Central memory CD8-positive, alpha-beta T cell (primary cell): ENCODE measurements at regions not wholly inside any gene's neighbourhood (a gene's known extent, or its start where the extent isn't known, plus 50 kb on each side); places are given as distances from the start of the nearest gene placed in this dataset.

Experiments used
- ATAC-seq: fragments of 150-1000 bp; cut with Tn5 transposase; replicated peaks from 2 replicates; pipeline ENCODE4 v1.10.0; 2022; ENCODE audit warnings: mild to moderate bottlenecking, moderate FRiP score, moderate number of reproducible peaks; ENCODE audit not compliant: poor library complexity, severe bottlenecking; ENCODE audit errors: extremely low read depth
- DNase-seq, 2 donors: peaks; one replicate each; pipeline ENCODE4 v3.0.0; 2021; ENCODE audit warnings: low spot score in 2 of 2
- H3K27ac Mint-ChIP-seq: one replicate; pipeline ENCODE4 v1.8.0; 2022; ENCODE audit warnings: low read depth, mild to moderate bottlenecking, moderate library complexity, mixed read lengths
- H3K27me3 Mint-ChIP-seq: one replicate; pipeline ENCODE4 v1.8.0; 2022; ENCODE audit warnings: mixed read lengths
- H3K36me3 Mint-ChIP-seq: one replicate; pipeline ENCODE4 v1.8.0; 2022; ENCODE audit warnings: mild to moderate bottlenecking, moderate library complexity, mixed read lengths; ENCODE audit not compliant: insufficient read depth
- H3K4me1 Mint-ChIP-seq: one replicate; pipeline ENCODE4 v1.8.0; 2022; ENCODE audit warnings: mixed read lengths
- H3K4me3 Mint-ChIP-seq: one replicate; pipeline ENCODE4 v1.8.0; 2022; ENCODE audit warnings: mild to moderate bottlenecking, moderate library complexity, mixed read lengths
- H3K9me3 Mint-ChIP-seq: one replicate; pipeline ENCODE4 v1.8.0; 2022; ENCODE audit warnings: mixed read lengths

- no peak for DNase-seq
- H3K9me3 Mint-ChIP-seq, result no peaks in the 10 kb centered on the region
- no peak overlapping the region for H3K27ac Mint-ChIP-seq
- H3K27me3 Mint-ChIP-seq, result no peaks in the 10 kb centered on the region
- no peaks in the 10 kb centered on the region for H3K36me3 Mint-ChIP-seq
- ATAC-seq, result no peak
- no peaks in the 10 kb centered on the region for H3K4me1 Mint-ChIP-seq
- no peak overlapping the region for H3K4me3 Mint-ChIP-seq
These were observed 1187.6 kb downstream of the BRD1 start for GRCh38 chr22:48639896-48640748.

DNA sequence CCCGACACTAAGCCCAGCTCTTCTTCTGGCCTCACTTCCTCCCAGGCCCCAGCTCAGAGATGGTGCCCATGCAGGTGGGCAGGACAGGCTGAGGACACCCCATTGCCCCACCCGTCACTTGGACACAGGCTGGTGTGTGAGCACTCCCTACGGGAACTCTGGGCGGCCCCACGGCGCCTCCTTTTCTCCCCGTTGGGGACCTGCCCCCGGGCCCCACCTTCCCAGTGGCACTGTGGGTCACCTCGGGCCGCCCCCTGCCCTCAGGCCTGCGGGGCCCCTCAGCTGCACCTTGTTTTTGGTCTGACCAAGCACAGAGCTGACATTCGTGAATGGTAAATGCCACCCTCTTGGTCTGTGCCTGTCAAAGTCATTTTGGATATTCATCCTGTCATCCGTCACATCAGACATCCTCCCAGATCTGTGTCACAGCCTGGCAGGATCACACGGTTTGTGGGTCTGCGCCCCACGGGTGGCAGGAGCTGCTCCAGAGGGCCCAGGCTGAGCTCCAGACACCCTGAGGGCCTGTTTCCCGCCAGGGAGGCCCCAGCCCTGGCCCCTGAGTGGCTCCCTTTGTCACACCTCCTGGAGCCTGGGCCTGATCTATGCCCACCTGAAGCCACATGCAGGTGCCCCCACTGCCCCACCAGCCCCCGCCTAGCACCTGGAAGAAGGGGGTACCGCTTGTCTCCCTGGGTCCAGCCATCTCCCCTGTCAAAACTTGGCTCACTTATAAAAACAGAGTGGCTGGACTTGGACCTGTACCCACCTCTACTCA is 1188.5 kb downstream of the BRD1 start:
- H3K27ac Mint-ChIP-seq, result no peak overlapping the region
- no peaks in the 10 kb centered on the region for H3K4me1 Mint-ChIP-seq
- H3K4me3 Mint-ChIP-seq, result no peak overlapping the region
- no peaks in the 10 kb centered on the region for H3K36me3 Mint-ChIP-seq
- no peak for DNase-seq
- ATAC-seq, result no peak
- H3K9me3 Mint-ChIP-seq, result no peaks in the 10 kb centered on the region
- no peaks in the 10 kb centered on the region for H3K27me3 Mint-ChIP-seq

GRCh38 chr22:48637231-48637630 is 1190.4 kb downstream of the BRD1 start:
- H3K4me1 Mint-ChIP-seq, result no peaks in the 10 kb centered on the region

DNA sequence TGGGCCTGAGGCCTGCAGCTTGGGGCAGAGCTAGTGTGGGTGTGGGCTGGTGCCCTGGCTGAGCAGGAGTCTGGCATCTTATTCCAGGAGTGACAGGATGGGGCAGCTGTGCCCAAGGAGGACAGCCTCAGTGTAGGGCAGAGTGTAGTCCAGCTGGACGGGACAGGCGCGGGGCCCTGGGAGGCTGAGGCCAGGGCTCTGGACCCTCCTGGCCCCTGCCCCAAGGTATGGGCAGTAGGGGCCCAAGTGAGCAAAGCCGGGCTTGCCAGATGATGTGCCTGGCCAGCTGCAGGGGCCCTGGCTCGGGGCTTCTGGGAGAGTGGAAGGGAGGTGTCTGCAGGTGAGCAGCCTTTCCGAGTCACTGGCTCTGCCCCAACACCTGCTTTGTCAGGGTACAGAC is 1190.9 kb downstream of the BRD1 start:
- no peaks in the 10 kb centered on the region for H3K9me3 Mint-ChIP-seq
- H3K27me3 Mint-ChIP-seq, result no peaks in the 10 kb centered on the region
- no peak for ATAC-seq

More at GRCh38 chr22:48637231-48637630, 1190.4 kb downstream of the BRD1 start:
- no peaks in the 10 kb centered on the region for H3K36me3 Mint-ChIP-seq
- H3K4me3 Mint-ChIP-seq, result no peak overlapping the region
- ATAC-seq (no peak), DNase-seq (no peak)
- H3K27me3 Mint-ChIP-seq, result no peaks in the 10 kb centered on the region
- H3K9me3 Mint-ChIP-seq, result no peaks in the 10 kb centered on the region
- H3K27ac Mint-ChIP-seq, result no peak overlapping the region

DNA sequence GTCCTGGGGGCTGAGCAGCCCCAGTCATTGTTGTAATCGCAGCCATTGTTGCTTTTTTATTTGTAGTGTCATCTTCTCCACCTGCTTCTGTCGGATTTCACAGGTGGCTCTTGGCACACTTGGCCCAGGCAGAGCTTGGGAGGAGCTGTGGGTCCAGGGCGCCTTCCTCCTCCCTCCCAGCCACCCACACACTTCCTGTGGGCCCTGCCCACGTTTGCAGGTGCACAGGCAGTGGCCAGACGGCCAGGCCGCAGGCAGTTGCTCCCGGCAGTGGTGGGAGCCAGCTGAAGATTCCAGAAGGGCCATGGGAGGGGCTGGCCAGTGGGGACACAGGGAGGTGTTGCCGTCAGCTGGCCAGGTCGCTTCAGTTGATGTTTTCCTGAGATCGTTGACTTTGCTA is 1191.9 kb downstream of the BRD1 start:
- DNase-seq (no peak), ATAC-seq (no peak)

More for the DNA sequence above, 1190.9 kb downstream of the BRD1 start:
- Mint-ChIP-seq H3K36me3 (no peaks in the 10 kb centered on the region), H3K4me3 (no peak overlapping the region), H3K27ac (no peak overlapping the region), H3K4me1 (no peaks in the 10 kb centered on the region)
- no peak for DNase-seq

DNA sequence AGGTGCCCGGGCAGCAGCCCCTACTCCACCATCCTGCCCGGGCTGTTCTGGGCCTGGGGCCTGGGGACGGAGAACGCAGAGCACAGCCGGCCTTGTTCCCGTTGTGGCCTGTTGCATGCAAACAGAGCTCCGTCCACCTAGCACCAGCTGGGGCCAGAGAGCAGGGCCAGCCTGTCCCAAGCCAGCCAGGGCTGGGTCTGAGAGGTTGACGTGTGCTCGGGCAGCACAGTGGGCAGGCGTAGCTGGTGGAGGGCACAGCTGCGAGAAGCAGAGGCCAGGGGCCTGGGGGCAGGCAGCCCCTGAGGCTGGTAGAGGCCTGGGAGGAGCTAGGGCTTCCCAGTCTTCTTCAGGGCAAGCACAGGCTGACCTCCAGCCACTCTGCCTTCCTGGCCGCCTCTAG is 1192.6 kb downstream of the BRD1 start:
- Mint-ChIP-seq H3K4me1 (no peaks in the 10 kb centered on the region), H3K36me3 (no peaks in the 10 kb centered on the region), H3K9me3 (no peaks in the 10 kb centered on the region), H3K27ac (no peak overlapping the region), H3K4me3 (no peak overlapping the region), H3K27me3 (no peaks in the 10 kb centered on the region)
- DNase-seq (no peak), ATAC-seq (no peak)

More for the DNA sequence above, 1191.9 kb downstream of the BRD1 start:
- H3K9me3 Mint-ChIP-seq, result no peaks in the 10 kb centered on the region
- no peaks in the 10 kb centered on the region for H3K4me1 Mint-ChIP-seq
- H3K27me3 Mint-ChIP-seq, result no peaks in the 10 kb centered on the region
- no peak overlapping the region for H3K4me3 Mint-ChIP-seq
- no peaks in the 10 kb centered on the region for H3K36me3 Mint-ChIP-seq
- no peak overlapping the region for H3K27ac Mint-ChIP-seq

- H3K4me1 Mint-ChIP-seq, result no peaks in the 10 kb centered on the region
- no peak for ATAC-seq
These were observed 1193.5 kb downstream of the BRD1 start for GRCh38 chr22:48633996-48634836.

GRCh38 chr22:48632646-48633246 is 1194.9 kb downstream of the BRD1 start:
- Mint-ChIP-seq H3K4me3 (no peak overlapping the region), H3K9me3 (no peaks in the 10 kb centered on the region), H3K27ac (no peak overlapping the region), H3K4me1 (no peaks in the 10 kb centered on the region), H3K36me3 (no peaks in the 10 kb centered on the region), H3K27me3 (no peaks in the 10 kb centered on the region)
- no peak for ATAC-seq
- no peak for DNase-seq

More at GRCh38 chr22:48633996-48634836, 1193.5 kb downstream of the BRD1 start:
- Mint-ChIP-seq H3K27ac (no peak overlapping the region), H3K36me3 (no peaks in the 10 kb centered on the region), H3K9me3 (no peaks in the 10 kb centered on the region), H3K4me3 (no peak overlapping the region), H3K27me3 (no peaks in the 10 kb centered on the region)
- DNase-seq, result no peak

GRCh38 chr22:48631288-48631863 is 1196.3 kb downstream of the BRD1 start:
- no peak overlapping the region for H3K4me3 Mint-ChIP-seq
- H3K36me3 Mint-ChIP-seq, result no peaks in the 10 kb centered on the region
- ATAC-seq (no peak), DNase-seq (no peak)
- no peaks in the 10 kb centered on the region for H3K27me3 Mint-ChIP-seq
- H3K4me1 Mint-ChIP-seq, result no peaks in the 10 kb centered on the region
- no peaks in the 10 kb centered on the region for H3K9me3 Mint-ChIP-seq
- H3K27ac Mint-ChIP-seq, result no peak overlapping the region

GRCh38 chr22:48630848-48631247 is 1196.8 kb downstream of the BRD1 start:
- Mint-ChIP-seq H3K27ac (no peak overlapping the region), H3K9me3 (no peaks in the 10 kb centered on the region)
- no peak for DNase-seq

GRCh38 chr22:48630433-48630754 is 1197.3 kb downstream of the BRD1 start:
- DNase-seq (no peak), ATAC-seq (no peak)
- H3K36me3 Mint-ChIP-seq, result no peaks in the 10 kb centered on the region
- no peak overlapping the region for H3K27ac Mint-ChIP-seq
- H3K4me3 Mint-ChIP-seq, result no peak overlapping the region
- H3K9me3 Mint-ChIP-seq, result no peaks in the 10 kb centered on the region
- H3K27me3 Mint-ChIP-seq, result no peaks in the 10 kb centered on the region
- H3K4me1 Mint-ChIP-seq, result no peaks in the 10 kb centered on the region

More at GRCh38 chr22:48630848-48631247, 1196.8 kb downstream of the BRD1 start:
- Mint-ChIP-seq H3K4me3 (no peak overlapping the region), H3K36me3 (no peaks in the 10 kb centered on the region), H3K27me3 (no peaks in the 10 kb centered on the region), H3K4me1 (no peaks in the 10 kb centered on the region)
- ATAC-seq, result no peak
